Endodermal cell (in vitro differentiated cells): ENCODE measurements at regions not wholly inside any gene's neighbourhood (a gene's known extent, or its start where the extent isn't known, plus 50 kb on each side); places are given as distances from the start of the nearest gene placed in this dataset.
A peak's percentile ranks its signal among the peaks of the same experiment; 100 is the strongest.

Source experiments
- DNase-seq: peaks from one replicate; pipeline ENCODE4 v3.0.0-alpha.2; 2017
- H3K27ac ChIP-seq: 2 replicates; pipeline ENCODE4 v1.5.1; 2013; ENCODE audit warnings: mild to moderate bottlenecking, low read depth, low read length, moderate library complexity
- H3K27me3 ChIP-seq: 2 replicates; pipeline ENCODE4 v1.6.1; 2013; ENCODE audit warnings: mild to moderate bottlenecking, low read length, moderate library complexity; ENCODE audit not compliant: insufficient read depth, control insufficient read depth, poor library complexity, severe bottlenecking
- H3K36me3 ChIP-seq: 2 replicates; pipeline ENCODE4 v1.7.0; 2013; ENCODE audit warnings: mild to moderate bottlenecking, low read length, moderate library complexity; ENCODE audit not compliant: control insufficient read depth, insufficient read depth
- H3K4me1 ChIP-seq: one replicate; pipeline ENCODE4 v1.7.0; 2013; ENCODE audit warnings: low read length; ENCODE audit not compliant: control insufficient read depth, insufficient read depth
- H3K4me3 ChIP-seq: 2 replicates; pipeline ENCODE4 v1.5.1; 2013; ENCODE audit warnings: mild to moderate bottlenecking, low read length, moderate library complexity
- H3K9ac ChIP-seq: 2 replicates; pipeline ENCODE4 v1.6.1; 2013; ENCODE audit warnings: mild to moderate bottlenecking, low read length, moderate library complexity; ENCODE audit not compliant: poor library complexity, severe bottlenecking; ENCODE audit errors: extremely low read depth
- H3K9me3 ChIP-seq: 2 replicates; pipeline ENCODE4 v1.6.1; 2013; ENCODE audit warnings: mild to moderate bottlenecking, low read length, moderate library complexity; ENCODE audit not compliant: control insufficient read depth
- H3K27ac Mint-ChIP-seq: 2 replicates; pipeline ENCODE4 v1.8.0; 2020; ENCODE audit warnings: mixed read lengths
- H3K27me3 Mint-ChIP-seq: 2 replicates; pipeline ENCODE4 v1.8.0; 2021; ENCODE audit warnings: mild to moderate bottlenecking, mixed read lengths; ENCODE audit not compliant: insufficient read depth
- H3K36me3 Mint-ChIP-seq: 2 replicates; pipeline ENCODE4 v1.8.0; 2020; ENCODE audit warnings: low read depth, mixed read lengths
- H3K4me1 Mint-ChIP-seq: 2 replicates; pipeline ENCODE4 v1.8.0; 2020; ENCODE audit warnings: mixed read lengths
- H3K4me3 Mint-ChIP-seq: 2 replicates; pipeline ENCODE4 v1.8.0; 2020; ENCODE audit warnings: mild to moderate bottlenecking, moderate library complexity, mixed read lengths
- H3K9me3 Mint-ChIP-seq: 2 replicates; pipeline ENCODE4 v1.8.0; 2020; ENCODE audit warnings: mild to moderate bottlenecking, mixed read lengths
- CTCF ChIP-seq: fragments of 200-600 bp; sonication (generic); conservative IDR thresholded peaks from 2 replicates; pipeline ENCODE4 v1.5.0; 2021; ENCODE audit warnings: antibody characterized with exemption, mild to moderate bottlenecking
- WGBS, 2 experiments: methylation state at CpG; one replicate each; pipeline versions ENCODE4 v1.1.5 to v1.1.7; 2013; ENCODE audit warnings: missing lambda C conversion rate in 2 of 2, mixed read lengths in 1 of 2; ENCODE audit not compliant: insufficient coverage in 1 of 2, insufficient read length in 1 of 2; 5-methylcytosine and 5-hydroxymethylcytosine counted together

- no peaks in the 10 kb centered on the region for H3K4me1 ChIP-seq
- no peaks in the 10 kb centered on the region for H3K27me3 ChIP-seq
- TF ChIP-seq CTCF, result no peak
- Mint-ChIP-seq H3K4me1 (peaks cover 9% of the 10 kb centered on the region), H3K27ac (no peak overlapping the region), H3K27me3 (peaks cover 3% of the 10 kb centered on the region), H3K4me3 (no peak overlapping the region), H3K36me3 (peaks cover 2% of the 10 kb centered on the region), H3K9me3 (peaks cover 10% of the 10 kb centered on the region)
- no peaks in the 10 kb centered on the region for H3K36me3 ChIP-seq
- no peak for DNase-seq
- H3K27ac ChIP-seq, result peak overlapping the region; percentile 46
- H3K4me3 ChIP-seq, result no peak overlapping the region
- 92 to 96% methylated on average over 3 to 4 of the region's 4 CpGs for WGBS, 2 experiments
- H3K9ac ChIP-seq, result no peak overlapping the region
- H3K9me3 ChIP-seq, result peaks cover 6% of the 10 kb centered on the region
Observed at GRCh38 chr10:10687751-10688150, 329.9 kb upstream of the CELF2 start.

DNA sequence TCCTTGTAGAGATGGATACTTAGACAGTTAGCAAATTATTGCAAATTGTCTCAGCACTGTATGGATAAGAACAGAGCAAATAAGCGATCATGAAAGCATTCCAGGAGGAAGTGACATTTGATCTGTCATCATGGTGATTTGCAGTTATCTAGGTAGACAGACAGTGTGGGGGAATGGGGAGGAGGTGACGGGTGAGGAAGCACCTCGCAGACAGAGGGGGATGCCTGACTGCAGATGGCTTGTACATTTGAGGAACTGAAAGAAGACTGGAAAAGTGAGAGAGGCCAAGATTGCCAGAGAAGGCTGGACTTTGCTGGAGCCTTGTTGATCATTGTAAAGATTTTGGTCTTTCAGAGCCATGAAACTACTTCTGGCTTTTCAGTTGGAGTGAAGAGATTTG is 318.2 kb upstream of the CELF2 start:
- no peak overlapping the region for H3K4me3 ChIP-seq
- H3K4me1 ChIP-seq, result peaks cover 4% of the 10 kb centered on the region
- no peaks in the 10 kb centered on the region for H3K27me3 Mint-ChIP-seq
- H3K4me3 Mint-ChIP-seq, result no peak overlapping the region
- peaks cover 13% of the 10 kb centered on the region for H3K9me3 Mint-ChIP-seq
- H3K27ac ChIP-seq, result no peak overlapping the region
- H3K4me1 Mint-ChIP-seq, result peaks cover 5% of the 10 kb centered on the region
- 61% methylated on average over 3 of the region's 3 CpGs for WGBS, 2 experiments
- no peaks in the 10 kb centered on the region for H3K27me3 ChIP-seq
- no peaks in the 10 kb centered on the region for H3K36me3 Mint-ChIP-seq
- TF ChIP-seq CTCF, result no peak
- no peak overlapping the region for H3K9ac ChIP-seq
- H3K27ac Mint-ChIP-seq, result no peak overlapping the region
- H3K9me3 ChIP-seq, result peaks cover 5% of the 10 kb centered on the region
- DNase-seq, result no peak
- H3K36me3 ChIP-seq, result no peaks in the 10 kb centered on the region

- 75 to 93% methylated on average over 1 to 5 of the region's 5 CpGs for WGBS, 2 experiments
- TF ChIP-seq CTCF, result no peak
- DNase-seq, result no peak
- Histone ChIP-seq H3K27me3 (no peaks in the 10 kb centered on the region), H3K36me3 (no peaks in the 10 kb centered on the region), H3K9ac (no peak overlapping the region), H3K9me3 (peaks cover 5% of the 10 kb centered on the region), H3K4me1 (peaks cover 4% of the 10 kb centered on the region), H3K4me3 (no peak overlapping the region), H3K27ac (no peak overlapping the region)
- no peaks in the 10 kb centered on the region for H3K27me3 Mint-ChIP-seq
- no peak overlapping the region for H3K4me3 Mint-ChIP-seq
- H3K4me1 Mint-ChIP-seq, result peaks cover 5% of the 10 kb centered on the region
- peaks cover 13% of the 10 kb centered on the region for H3K9me3 Mint-ChIP-seq
- no peaks in the 10 kb centered on the region for H3K36me3 Mint-ChIP-seq
- H3K27ac Mint-ChIP-seq, result no peak overlapping the region
Observed at GRCh38 chr10:10701084-10701611, 316.5 kb upstream of the CELF2 start.
